ENCODE measurements at regions not wholly inside any gene's neighbourhood (a gene's known extent, or its start where the extent isn't known, plus 50 kb on each side); places are given as distances from the start of the nearest gene placed in this dataset.

- TF ChIP-seq EZH2phosphoT487 (conservative IDR thresholded peaks at IDR 0.05; ENCODE audit: low read length) (no peak), CTCF (IDR thresholded peaks at IDR 0.05; ENCODE audit: insufficient read depth, low read length, poor library complexity, severe bottlenecking) (no peak)
- H3K27me3 ChIP-seq (ENCODE audit: low read length): 0 out of 2 replicates have a peak, but pooled peaks cover 2% of the 10 kb centered on the region
- H3K79me2 ChIP-seq (ENCODE audit: insufficient read depth, low read length): no peaks in the 10 kb centered on the region
- H3K36me3 ChIP-seq (ENCODE audit: low read length): no peaks in the 10 kb centered on the region
- H3F3A ChIP-seq (ENCODE audit: insufficient read depth): no peaks in the 10 kb centered on the region
- no peaks in the 10 kb centered on the region for H3K9me2 ChIP-seq (replicated peaks; ENCODE audit: insufficient read depth, low read length)
- H3K4me2 ChIP-seq (ENCODE audit: low read depth, low read length, poor library complexity, severe bottlenecking): no peak overlapping the region
- H4K20me1 ChIP-seq (ENCODE audit: low read depth, low read length): no peaks in the 10 kb centered on the region
- H2AFZ ChIP-seq (ENCODE audit: low read depth, low read length, severe bottlenecking): no peak overlapping the region
- no peak overlapping the region for H3K4me3 ChIP-seq (ENCODE audit: insufficient read depth, low read length, poor library complexity, severe bottlenecking)
- H3K9me3 ChIP-seq (ENCODE audit: insufficient read depth, low read length): no peaks in the 10 kb centered on the region
- H3K9ac ChIP-seq (ENCODE audit: low read length): no peak overlapping the region
- no peak overlapping the region for H3K27ac ChIP-seq (ENCODE audit: low read depth, low read length)
These were observed 124.5 kb downstream of the PMAIP1 start for GRCh38 chr18:60024345-60024744.

DNA sequence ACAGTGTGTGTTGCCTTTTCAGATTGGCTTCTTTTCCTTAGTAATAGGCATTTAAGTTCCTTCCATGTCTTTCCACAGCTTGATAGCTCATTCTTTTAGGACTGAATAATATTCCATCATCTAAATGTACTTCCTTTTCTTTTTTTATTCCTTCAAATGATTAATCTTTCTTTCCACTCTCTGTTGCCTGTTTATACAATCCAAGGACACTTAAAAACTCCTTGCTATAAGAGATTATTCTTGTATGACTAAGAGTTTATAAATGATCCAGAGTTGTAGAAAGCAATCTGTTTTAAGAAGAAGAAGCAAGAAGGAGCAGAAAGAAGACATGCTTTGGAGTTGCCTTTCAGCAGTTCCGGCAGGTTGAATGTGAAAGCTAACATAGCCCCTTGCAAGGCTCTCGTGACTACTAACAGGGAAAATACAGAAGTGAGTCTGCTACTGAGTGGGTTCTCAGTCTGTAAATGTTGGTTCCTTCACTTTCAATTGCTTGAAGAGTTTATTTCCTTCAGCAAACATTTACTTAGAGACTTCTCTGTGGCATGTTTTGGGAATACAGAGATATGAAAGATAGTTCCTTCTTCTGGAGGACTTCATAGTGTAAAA is 123.0 kb downstream of the PMAIP1 start:
- no peak overlapping the region for H3K9ac ChIP-seq (ENCODE audit: low read length)
- H2AFZ ChIP-seq (ENCODE audit: low read depth, low read length, severe bottlenecking): no peak overlapping the region
- H3K27me3 ChIP-seq (ENCODE audit: low read length): 0 out of 2 replicates have a peak, but pooled peaks cover 3% of the 10 kb centered on the region
- TF ChIP-seq CTCF (IDR thresholded peaks at IDR 0.05; ENCODE audit: insufficient read depth, low read length, poor library complexity, severe bottlenecking): no peak
- TF ChIP-seq EZH2phosphoT487 (conservative IDR thresholded peaks at IDR 0.05; ENCODE audit: low read length): no peak
- H3F3A ChIP-seq (ENCODE audit: insufficient read depth): no peaks in the 10 kb centered on the region
- no peaks in the 10 kb centered on the region for H3K9me3 ChIP-seq (ENCODE audit: insufficient read depth, low read length)
- H4K20me1 ChIP-seq (ENCODE audit: low read depth, low read length): no peaks in the 10 kb centered on the region
- H3K36me3 ChIP-seq (ENCODE audit: low read length): no peaks in the 10 kb centered on the region
- no peak overlapping the region for H3K4me3 ChIP-seq (ENCODE audit: insufficient read depth, low read length, poor library complexity, severe bottlenecking)
- H3K27ac ChIP-seq (ENCODE audit: low read depth, low read length): no peak overlapping the region
- no peaks in the 10 kb centered on the region for H3K79me2 ChIP-seq (ENCODE audit: insufficient read depth, low read length)
- H3K4me2 ChIP-seq (ENCODE audit: low read depth, low read length, poor library complexity, severe bottlenecking): no peak overlapping the region
- H3K9me2 ChIP-seq (replicated peaks; ENCODE audit: insufficient read depth, low read length): no peaks in the 10 kb centered on the region

DNA sequence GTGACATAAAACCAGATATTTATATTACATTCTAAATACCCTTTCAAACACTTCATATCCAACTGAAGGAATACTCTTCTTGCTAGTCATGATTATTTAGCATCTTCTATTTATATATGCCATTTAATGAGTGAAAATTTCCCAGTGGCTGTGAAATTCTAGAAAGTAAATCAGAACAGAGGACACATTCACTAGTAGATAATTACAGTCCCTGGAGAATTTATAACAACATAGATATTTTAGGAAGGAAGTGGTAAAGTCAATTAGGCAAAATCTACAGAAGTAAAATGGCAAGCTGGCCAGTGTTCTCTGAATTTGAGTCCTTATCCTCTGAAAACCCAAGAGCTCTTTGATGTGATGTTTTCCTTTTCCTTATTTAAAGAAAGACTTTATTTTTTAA is 121.8 kb downstream of the PMAIP1 start:
- H3K79me2 ChIP-seq (ENCODE audit: insufficient read depth, low read length): no peaks in the 10 kb centered on the region
- no peaks in the 10 kb centered on the region for H3K36me3 ChIP-seq (ENCODE audit: low read length)
- no peaks in the 10 kb centered on the region for H3K9me3 ChIP-seq (ENCODE audit: insufficient read depth, low read length)
- H4K20me1 ChIP-seq (ENCODE audit: low read depth, low read length): no peaks in the 10 kb centered on the region
- H3K27me3 ChIP-seq (ENCODE audit: low read length): 0 out of 2 replicates have a peak, but pooled peaks cover 3% of the 10 kb centered on the region
- H3F3A ChIP-seq (ENCODE audit: insufficient read depth): no peaks in the 10 kb centered on the region
- H3K4me3 ChIP-seq (ENCODE audit: insufficient read depth, low read length, poor library complexity, severe bottlenecking): no peak overlapping the region
- H3K9ac ChIP-seq (ENCODE audit: low read length): no peak overlapping the region
- TF ChIP-seq CTCF (IDR thresholded peaks at IDR 0.05; ENCODE audit: insufficient read depth, low read length, poor library complexity, severe bottlenecking) (no peak), EZH2phosphoT487 (conservative IDR thresholded peaks at IDR 0.05; ENCODE audit: low read length) (no peak)
- H3K9me2 ChIP-seq (replicated peaks; ENCODE audit: insufficient read depth, low read length): no peaks in the 10 kb centered on the region
- H3K4me2 ChIP-seq (ENCODE audit: low read depth, low read length, poor library complexity, severe bottlenecking): no peak overlapping the region
- H3K27ac ChIP-seq (ENCODE audit: low read depth, low read length): no peak overlapping the region
- H2AFZ ChIP-seq (ENCODE audit: low read depth, low read length, severe bottlenecking): no peak overlapping the region
